Retinal pigment epithelial cell (primary cell): ENCODE measurements at regions not wholly inside any gene's neighbourhood (a gene's known extent, or its start where the extent isn't known, plus 50 kb on each side); places are given as distances from the start of the nearest gene placed in this dataset.

Experiments
- DNase-seq: peaks from one replicate; pipeline ENCODE4 v3.0.0-alpha.2; 2010; ENCODE audit warnings: low read depth
- H3K4me3 ChIP-seq: 2 replicates; pipeline ENCODE4 v1.5.1; 2011; ENCODE audit warnings: mild to moderate bottlenecking, low read length, control low read depth, moderate library complexity
- CTCF ChIP-seq: conservative IDR thresholded peaks from 2 replicates; pipeline ENCODE4 v1.5.1; 2011; ENCODE audit warnings: low read depth, low read length, control low read depth, inconsistent platforms

DNA sequence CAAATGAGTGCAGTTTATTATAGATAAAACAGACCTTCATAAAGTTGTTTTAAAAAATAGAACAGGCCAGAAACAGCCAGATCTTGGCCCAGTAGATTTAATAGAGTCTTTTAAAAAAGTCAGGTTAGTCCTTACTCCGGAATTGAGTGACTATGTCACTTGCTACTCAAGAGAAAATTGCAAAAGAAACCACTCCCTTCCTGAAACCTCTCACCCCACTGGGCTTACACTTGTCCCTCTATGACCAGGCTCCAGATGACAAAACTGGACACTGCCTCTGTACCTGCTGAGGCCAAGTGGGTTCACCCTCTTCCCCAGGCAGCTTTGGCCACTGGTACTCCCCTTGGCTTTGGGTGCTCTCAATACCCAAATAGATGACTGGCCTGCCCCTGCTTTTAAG lies 357.2 kb upstream of the TRPC7 start:
- no peak overlapping the region for H3K4me3 ChIP-seq
- DNase-seq = no peak
- no peak for TF ChIP-seq CTCF

- DNase-seq = no peak
- TF ChIP-seq CTCF = no peak
- H3K4me3 ChIP-seq = no peak overlapping the region
These were observed 356.7 kb upstream of the TRPC7 start for GRCh38 chr5:136722086-136722485.

- H3K4me3 ChIP-seq = no peak overlapping the region
- no peak for TF ChIP-seq CTCF
- no peak for DNase-seq
These were observed 355.3 kb upstream of the TRPC7 start for GRCh38 chr5:136720674-136721073.

- no peak for TF ChIP-seq CTCF
- no peak for DNase-seq
- H3K4me3 ChIP-seq = no peak overlapping the region
These were observed 352.6 kb upstream of the TRPC7 start for GRCh38 chr5:136717917-136718316.

GRCh38 chr5:136714286-136714685 lies 348.9 kb upstream of the TRPC7 start:
- H3K4me3 ChIP-seq = no peak overlapping the region
- no peak for DNase-seq
- TF ChIP-seq CTCF = no peak

DNA sequence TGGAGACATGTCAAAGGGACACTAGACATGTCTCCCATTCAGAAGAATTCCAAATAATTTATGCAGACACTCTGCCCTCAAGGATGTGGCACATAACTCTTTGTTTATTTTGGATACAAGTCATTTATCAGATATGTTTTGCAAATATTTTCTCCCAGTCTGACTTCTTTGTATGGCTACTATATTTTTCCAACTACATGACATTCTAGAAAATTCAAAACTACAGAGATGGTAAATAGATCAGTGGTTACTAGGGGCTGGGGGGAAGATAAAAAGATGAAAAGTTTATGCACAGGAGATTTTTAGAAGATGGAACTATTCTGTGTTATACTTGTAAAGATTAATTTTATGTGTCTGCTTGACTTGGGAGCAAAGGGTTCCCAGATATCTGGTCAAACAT lies 347.3 kb upstream of the TRPC7 start:
- no peak for TF ChIP-seq CTCF
- H3K4me3 ChIP-seq = no peak overlapping the region
- DNase-seq = no peak

- no peak for TF ChIP-seq CTCF
- no peak for DNase-seq
- no peak overlapping the region for H3K4me3 ChIP-seq
These were observed 345.5 kb upstream of the TRPC7 start for GRCh38 chr5:136710834-136711233.
